Osteocyte (in vitro differentiated cells): ENCODE measurements at regions not wholly inside any gene's neighbourhood (a gene's known extent, or its start where the extent isn't known, plus 50 kb on each side); places are given as distances from the start of the nearest gene placed in this dataset.

Source experiments
- DNase-seq: peaks from one replicate; pipeline ENCODE4 v3.0.0; 2021; ENCODE audit warnings: mixed read lengths; ENCODE audit not compliant: unreplicated experiment; ENCODE audit errors: extremely low spot score
- H3K27ac Mint-ChIP-seq: one replicate; pipeline ENCODE4 v1.8.0; 2021; ENCODE audit warnings: mild to moderate bottlenecking, mixed read lengths; ENCODE audit not compliant: unreplicated experiment
- H3K27me3 Mint-ChIP-seq: one replicate; pipeline ENCODE4 v1.8.0; 2021; ENCODE audit warnings: mixed read lengths; ENCODE audit not compliant: unreplicated experiment
- H3K36me3 Mint-ChIP-seq: one replicate; pipeline ENCODE4 v1.8.0; 2021; ENCODE audit warnings: mixed read lengths; ENCODE audit not compliant: unreplicated experiment
- H3K4me1 Mint-ChIP-seq: one replicate; pipeline ENCODE4 v1.8.0; 2021; ENCODE audit warnings: mixed read lengths; ENCODE audit not compliant: unreplicated experiment
- H3K4me3 Mint-ChIP-seq: one replicate; pipeline ENCODE4 v1.8.0; 2021; ENCODE audit warnings: mild to moderate bottlenecking, moderate library complexity, mixed read lengths; ENCODE audit not compliant: unreplicated experiment
- H3K9me3 Mint-ChIP-seq: one replicate; pipeline ENCODE4 v1.8.0; 2021; ENCODE audit warnings: mixed read lengths; ENCODE audit not compliant: unreplicated experiment
- TF ChIP-seq, protein P1 (sequence below): fragments of 200-600 bp; sonication (generic); IDR thresholded peaks from 2 replicates; pipeline ENCODE4 v1.5.0; 2021; ENCODE audit warnings: antibody characterized with exemption, mild to moderate bottlenecking, moderate library complexity

DNA sequence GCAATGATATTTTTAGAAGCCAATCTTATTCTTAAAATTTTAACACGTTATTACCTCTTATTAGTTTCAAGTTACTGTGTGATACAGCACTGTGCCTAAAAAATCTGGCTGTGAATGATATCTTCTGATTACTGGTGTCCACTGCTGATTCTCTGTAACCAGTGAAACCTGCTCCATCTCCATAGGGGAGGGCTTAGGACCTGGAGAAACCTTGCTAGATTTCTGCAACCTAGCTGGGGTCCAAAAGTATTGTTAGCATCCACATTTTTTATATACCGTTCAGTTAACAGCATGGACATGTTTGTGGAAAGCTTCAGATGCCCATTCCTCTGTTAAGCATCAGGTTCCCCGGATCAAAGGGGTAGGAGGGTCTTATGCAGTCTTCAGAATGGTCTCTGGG is 193.9 kb upstream of the TOPAZ1 start:
- TF ChIP-seq, protein P1, sequence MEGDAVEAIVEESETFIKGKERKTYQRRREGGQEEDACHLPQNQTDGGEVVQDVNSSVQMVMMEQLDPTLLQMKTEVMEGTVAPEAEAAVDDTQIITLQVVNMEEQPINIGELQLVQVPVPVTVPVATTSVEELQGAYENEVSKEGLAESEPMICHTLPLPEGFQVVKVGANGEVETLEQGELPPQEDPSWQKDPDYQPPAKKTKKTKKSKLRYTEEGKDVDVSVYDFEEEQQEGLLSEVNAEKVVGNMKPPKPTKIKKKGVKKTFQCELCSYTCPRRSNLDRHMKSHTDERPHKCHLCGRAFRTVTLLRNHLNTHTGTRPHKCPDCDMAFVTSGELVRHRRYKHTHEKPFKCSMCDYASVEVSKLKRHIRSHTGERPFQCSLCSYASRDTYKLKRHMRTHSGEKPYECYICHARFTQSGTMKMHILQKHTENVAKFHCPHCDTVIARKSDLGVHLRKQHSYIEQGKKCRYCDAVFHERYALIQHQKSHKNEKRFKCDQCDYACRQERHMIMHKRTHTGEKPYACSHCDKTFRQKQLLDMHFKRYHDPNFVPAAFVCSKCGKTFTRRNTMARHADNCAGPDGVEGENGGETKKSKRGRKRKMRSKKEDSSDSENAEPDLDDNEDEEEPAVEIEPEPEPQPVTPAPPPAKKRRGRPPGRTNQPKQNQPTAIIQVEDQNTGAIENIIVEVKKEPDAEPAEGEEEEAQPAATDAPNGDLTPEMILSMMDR = no peak
- Mint-ChIP-seq H3K9me3 (no peaks in the 10 kb centered on the region), H3K4me3 (no peak overlapping the region), H3K27me3 (no peaks in the 10 kb centered on the region), H3K27ac (no peak overlapping the region), H3K36me3 (peaks cover 6% of the 10 kb centered on the region), H3K4me1 (peaks cover 14% of the 10 kb centered on the region)
- DNase-seq = no peak

GRCh38 chr3:44048196-44048924 is 193.3 kb upstream of the TOPAZ1 start:
- no peak overlapping the region for H3K4me3 Mint-ChIP-seq
- H3K27ac Mint-ChIP-seq = no peak overlapping the region
- peaks cover 14% of the 10 kb centered on the region for H3K4me1 Mint-ChIP-seq

GRCh38 chr3:44048949-44049348 is 192.7 kb upstream of the TOPAZ1 start:
- H3K27ac Mint-ChIP-seq = no peak overlapping the region

More at GRCh38 chr3:44048196-44048924, 193.3 kb upstream of the TOPAZ1 start:
- DNase-seq = no peak
- Mint-ChIP-seq H3K9me3 (no peaks in the 10 kb centered on the region), H3K27me3 (no peaks in the 10 kb centered on the region), H3K36me3 (peaks cover 6% of the 10 kb centered on the region)
- TF ChIP-seq, protein P1 = no peak

GRCh38 chr3:44050101-44050500 is 191.6 kb upstream of the TOPAZ1 start:
- H3K36me3 Mint-ChIP-seq = peaks cover 12% of the 10 kb centered on the region
- no peaks in the 10 kb centered on the region for H3K9me3 Mint-ChIP-seq
- no peak overlapping the region for H3K27ac Mint-ChIP-seq
- TF ChIP-seq, protein P1 = no peak
- H3K27me3 Mint-ChIP-seq = no peaks in the 10 kb centered on the region
- H3K4me1 Mint-ChIP-seq = peaks cover 14% of the 10 kb centered on the region
- no peak for DNase-seq
- no peak overlapping the region for H3K4me3 Mint-ChIP-seq

More at GRCh38 chr3:44048949-44049348, 192.7 kb upstream of the TOPAZ1 start:
- TF ChIP-seq, protein P1 = no peak
- H3K9me3 Mint-ChIP-seq = no peaks in the 10 kb centered on the region
- H3K4me1 Mint-ChIP-seq = peaks cover 14% of the 10 kb centered on the region
- H3K36me3 Mint-ChIP-seq = peaks cover 9% of the 10 kb centered on the region
- no peaks in the 10 kb centered on the region for H3K27me3 Mint-ChIP-seq
- no peak for DNase-seq
- no peak overlapping the region for H3K4me3 Mint-ChIP-seq

DNA sequence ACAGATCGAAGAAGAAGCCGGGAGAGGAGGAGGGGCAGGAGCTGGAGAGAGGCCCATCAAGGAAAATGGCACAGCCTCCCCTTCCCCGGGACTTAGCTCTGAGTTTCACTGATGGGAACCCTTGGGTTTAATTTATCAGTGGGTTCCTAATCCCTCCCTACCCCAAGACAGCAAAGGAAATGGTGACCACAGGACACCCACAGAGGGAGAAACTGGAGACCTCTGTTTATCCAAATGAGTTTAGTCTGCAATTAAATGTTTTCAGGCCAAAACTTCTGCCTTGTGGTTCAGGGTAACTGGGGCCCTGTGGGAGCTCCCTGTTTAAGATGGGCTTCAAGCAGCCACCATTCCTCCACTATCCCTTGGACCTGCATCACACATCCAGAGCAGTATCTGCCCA is 190.8 kb upstream of the TOPAZ1 start:
- no peaks in the 10 kb centered on the region for H3K9me3 Mint-ChIP-seq
- H3K27me3 Mint-ChIP-seq = no peaks in the 10 kb centered on the region
- DNase-seq = no peak
- peaks cover 13% of the 10 kb centered on the region for H3K4me1 Mint-ChIP-seq
- TF ChIP-seq, protein P1 = no peak
- H3K27ac Mint-ChIP-seq = no peak overlapping the region
- peaks cover 12% of the 10 kb centered on the region for H3K36me3 Mint-ChIP-seq
- H3K4me3 Mint-ChIP-seq = no peak overlapping the region
